ENCODE measurements at regions not wholly inside any gene's neighbourhood (a gene's known extent, or its start where the extent isn't known, plus 50 kb on each side); places are given as distances from the start of the nearest gene placed in this dataset.

DNA sequence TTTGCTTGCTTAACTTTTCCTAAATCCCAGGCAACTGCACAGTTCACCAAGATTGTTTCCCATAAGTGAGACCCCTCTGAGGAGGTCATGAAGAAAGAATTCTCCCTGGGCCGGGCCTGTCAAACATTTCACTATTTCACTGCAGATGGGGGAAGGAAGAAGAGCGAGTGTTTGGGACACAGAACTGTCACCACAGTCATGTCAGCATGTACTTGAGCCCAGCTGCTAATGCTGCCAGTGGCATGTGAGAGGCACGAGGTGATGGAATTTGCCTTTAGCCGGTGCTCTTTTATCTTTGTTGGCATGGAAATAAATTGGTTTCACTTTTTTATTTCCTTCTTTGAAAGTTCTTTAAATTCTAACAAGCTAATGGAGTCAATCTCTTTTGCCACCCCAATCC is 277.9 kb upstream of the GADL1 start:
- no peak for DNase-seq
- TF ChIP-seq, protein P1, sequence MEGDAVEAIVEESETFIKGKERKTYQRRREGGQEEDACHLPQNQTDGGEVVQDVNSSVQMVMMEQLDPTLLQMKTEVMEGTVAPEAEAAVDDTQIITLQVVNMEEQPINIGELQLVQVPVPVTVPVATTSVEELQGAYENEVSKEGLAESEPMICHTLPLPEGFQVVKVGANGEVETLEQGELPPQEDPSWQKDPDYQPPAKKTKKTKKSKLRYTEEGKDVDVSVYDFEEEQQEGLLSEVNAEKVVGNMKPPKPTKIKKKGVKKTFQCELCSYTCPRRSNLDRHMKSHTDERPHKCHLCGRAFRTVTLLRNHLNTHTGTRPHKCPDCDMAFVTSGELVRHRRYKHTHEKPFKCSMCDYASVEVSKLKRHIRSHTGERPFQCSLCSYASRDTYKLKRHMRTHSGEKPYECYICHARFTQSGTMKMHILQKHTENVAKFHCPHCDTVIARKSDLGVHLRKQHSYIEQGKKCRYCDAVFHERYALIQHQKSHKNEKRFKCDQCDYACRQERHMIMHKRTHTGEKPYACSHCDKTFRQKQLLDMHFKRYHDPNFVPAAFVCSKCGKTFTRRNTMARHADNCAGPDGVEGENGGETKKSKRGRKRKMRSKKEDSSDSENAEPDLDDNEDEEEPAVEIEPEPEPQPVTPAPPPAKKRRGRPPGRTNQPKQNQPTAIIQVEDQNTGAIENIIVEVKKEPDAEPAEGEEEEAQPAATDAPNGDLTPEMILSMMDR (IDR thresholded peaks at IDR 0.05): no peak
- Histone ChIP-seq H3K27ac (no peak overlapping the region), H3K4me3 (no peak overlapping the region), H3K4me1 (peaks cover 0 to 40% (median 12%) of the 10 kb centered on the region in 4 donors), H3K36me3 (no peaks in the 10 kb centered on the region), H3K27me3 (no peaks in the 10 kb centered on the region), H3K9me3 (no peaks in the 10 kb centered on the region)
- intact Hi-C loops (cut with DNase I; ENCODE audit: low total_unique reads): no loop called here

DNA sequence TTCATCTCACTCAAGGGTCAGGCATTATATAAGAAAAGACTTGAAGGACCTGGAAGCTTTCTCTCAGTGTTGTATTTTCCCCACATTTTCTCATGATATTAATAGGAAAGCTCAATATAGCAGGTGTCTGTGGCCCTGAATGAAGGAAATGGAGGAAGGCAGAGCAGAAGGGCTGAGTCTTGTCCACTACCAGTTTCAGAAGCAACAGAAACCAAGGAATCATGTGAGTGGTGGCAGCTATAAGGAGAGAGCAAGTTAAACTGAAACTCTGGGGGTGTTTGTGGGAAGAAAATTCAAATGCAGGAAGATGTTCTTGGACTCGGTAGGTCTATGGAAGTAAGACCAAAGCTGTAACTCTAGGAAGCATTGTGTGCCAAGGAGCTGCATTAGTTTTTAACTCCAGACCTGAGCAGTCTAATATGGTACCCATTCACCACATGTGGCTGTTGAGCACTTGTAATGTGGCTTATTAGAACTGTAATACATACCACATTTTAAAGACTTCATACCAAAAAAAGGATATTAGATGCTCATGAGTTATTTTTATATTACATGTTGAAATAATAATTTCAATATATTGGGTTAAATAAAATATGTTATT is 278.8 kb upstream of the GADL1 start:
- Histone ChIP-seq H3K36me3 (no peaks in the 10 kb centered on the region), H3K9me3 (no peaks in the 10 kb centered on the region), H3K4me3 (no peak overlapping the region), H3K27me3 (no peaks in the 10 kb centered on the region), H3K27ac (no peak overlapping the region), H3K4me1 (peaks cover 0 to 35% (median 12%) of the 10 kb centered on the region in 4 donors)
- intact Hi-C loops (cut with DNase I; ENCODE audit: low total_unique reads): no loop called here
- TF ChIP-seq, protein P1 (IDR thresholded peaks at IDR 0.05): no peak
- DNase-seq: no peak

DNA sequence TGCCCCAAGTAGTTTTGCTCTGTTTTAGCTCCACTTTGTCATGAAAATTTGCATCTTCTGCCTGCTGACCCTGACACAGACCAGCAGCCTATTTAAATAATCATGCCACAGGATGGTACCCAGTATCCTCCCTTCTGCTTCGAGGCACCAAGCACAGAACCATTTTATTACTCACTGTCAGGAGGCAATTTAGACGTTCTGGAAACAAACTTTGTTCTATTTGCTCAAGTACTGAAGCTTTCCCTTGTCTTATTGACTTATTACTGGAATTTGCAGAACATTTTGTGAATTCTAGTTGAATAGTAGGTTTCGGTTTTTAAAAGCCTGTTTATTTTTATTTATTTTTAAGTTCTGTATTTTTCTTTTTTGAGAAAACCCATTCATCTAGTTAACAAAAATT is 279.6 kb upstream of the GADL1 start:
- H3K36me3 ChIP-seq: no peaks in the 10 kb centered on the region
- no peak overlapping the region for H3K27ac ChIP-seq
- H3K4me3 ChIP-seq: no peak overlapping the region
- DNase-seq: no peak
- TF ChIP-seq, protein P1 (IDR thresholded peaks at IDR 0.05): no peak
- H3K9me3 ChIP-seq: no peaks in the 10 kb centered on the region
- peaks cover 0 to 35% (median 12%) of the 10 kb centered on the region in 4 donors for H3K4me1 ChIP-seq
- H3K27me3 ChIP-seq: no peaks in the 10 kb centered on the region
- intact Hi-C loops (cut with DNase I; ENCODE audit: low total_unique reads): no loop called here

DNA sequence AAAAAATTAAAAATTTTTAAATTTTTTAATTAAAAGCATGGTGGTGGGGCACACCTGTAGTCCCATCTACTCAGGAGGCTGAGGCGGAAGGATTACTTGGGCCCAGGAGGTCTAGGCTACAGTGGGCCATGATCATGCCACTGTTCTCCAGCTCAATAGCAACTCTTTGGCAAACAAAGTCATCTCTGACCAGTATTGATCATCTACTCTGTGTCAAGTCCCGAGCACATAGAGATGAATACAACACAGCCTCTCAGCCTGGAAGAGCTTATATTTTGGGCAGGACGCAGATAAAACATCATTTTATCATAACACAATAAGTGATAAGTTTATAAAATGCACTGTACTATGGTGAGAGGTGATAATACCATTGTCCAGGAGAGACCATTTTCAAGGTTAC is 281.6 kb upstream of the GADL1 start:
- TF ChIP-seq, protein P1 (IDR thresholded peaks at IDR 0.05): no peak
- Histone ChIP-seq H3K9me3 (no peaks in the 10 kb centered on the region), H3K27ac (no peak overlapping the region), H3K27me3 (no peaks in the 10 kb centered on the region), H3K36me3 (no peaks in the 10 kb centered on the region), H3K4me1 (peaks cover 0 to 20% (median 8%) of the 10 kb centered on the region in 4 donors), H3K4me3 (no peak overlapping the region)
- intact Hi-C loops (cut with DNase I; ENCODE audit: low total_unique reads): no loop called here
- DNase-seq: no peak

DNA sequence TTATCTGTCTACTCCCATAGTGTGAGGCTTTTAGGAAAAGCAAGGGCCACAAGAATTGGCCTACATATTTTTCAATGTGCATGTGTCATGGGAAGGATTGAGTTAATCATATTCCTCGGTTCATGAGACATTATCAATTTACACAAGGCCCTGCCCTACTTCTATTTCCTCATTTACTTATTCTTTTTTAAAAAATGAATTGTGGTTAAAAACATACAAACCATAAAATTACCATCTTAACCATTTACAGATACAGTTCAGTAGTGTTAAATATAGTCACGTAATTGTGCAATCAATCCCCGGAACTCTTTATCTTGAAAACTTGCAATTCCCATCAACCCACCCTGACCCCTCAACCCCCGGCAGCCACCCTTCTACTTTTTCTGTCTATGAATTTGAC is 284.0 kb upstream of the GADL1 start:
- TF ChIP-seq, protein P1 (IDR thresholded peaks at IDR 0.05): no peak
- Histone ChIP-seq H3K36me3 (no peaks in the 10 kb centered on the region), H3K27me3 (no peaks in the 10 kb centered on the region), H3K4me3 (no peak overlapping the region), H3K27ac (no peak overlapping the region), H3K9me3 (no peaks in the 10 kb centered on the region), H3K4me1 (no peaks in the 10 kb centered on the region)
- intact Hi-C loops (cut with DNase I; ENCODE audit: low total_unique reads): no loop called here
- no peak for DNase-seq

DNA sequence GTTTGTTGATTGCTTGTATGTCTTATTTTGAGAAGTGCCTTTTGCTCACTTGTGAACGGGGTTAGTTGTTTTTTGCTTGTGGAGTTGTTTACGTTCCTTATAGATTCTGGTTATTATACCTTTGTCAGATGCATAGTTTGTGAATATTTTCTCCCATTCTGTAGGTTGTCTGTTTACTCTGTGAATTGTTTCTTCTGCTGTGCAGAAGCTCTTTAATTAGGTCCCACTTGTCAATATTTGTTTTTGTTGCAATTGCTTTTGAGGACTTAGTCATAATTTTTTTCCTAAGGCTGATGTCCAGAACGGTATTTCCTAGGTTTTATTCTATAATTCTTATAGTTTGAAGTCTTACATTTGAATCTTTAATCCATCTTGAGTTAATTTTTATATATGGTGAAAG is 285.3 kb upstream of the GADL1 start:
- no peak overlapping the region for H3K27ac ChIP-seq

More for the DNA sequence above, 285.3 kb upstream of the GADL1 start:
- H3K4me3 ChIP-seq: no peak overlapping the region
- peaks cover 0 to 12% (median 7%) of the 10 kb centered on the region in 4 donors for H3K4me1 ChIP-seq
- no peaks in the 10 kb centered on the region for H3K27me3 ChIP-seq
- H3K36me3 ChIP-seq: no peaks in the 10 kb centered on the region
- TF ChIP-seq, protein P1 (IDR thresholded peaks at IDR 0.05): no peak
- H3K9me3 ChIP-seq: no peaks in the 10 kb centered on the region
- intact Hi-C loops (cut with DNase I; ENCODE audit: low total_unique reads): no loop called here
- DNase-seq: no peak
